Mesenchymal stem cell (in vitro differentiated cells and primary cell): ENCODE measurements at regions not wholly inside any gene's neighbourhood (a gene's known extent, or its start where the extent isn't known, plus 50 kb on each side); places are given as distances from the start of the nearest gene placed in this dataset.
"Not testable (repeated sequence)": the region's sequence is repeated elsewhere in the genome, so short reads cannot be mapped to it uniquely, and the experiment has no call there.

Experiments used
- DNase-seq: peaks from one replicate; pipeline ENCODE4 v3.0.0-alpha.2; 2013
- H2AFZ ChIP-seq: one replicate; pipeline ENCODE4 v1.6.1; 2013; ENCODE audit warnings: low read depth, mild to moderate bottlenecking, control low read depth, inconsistent platforms, low read length, moderate library complexity
- H2AK5ac ChIP-seq: 2 replicates; pipeline ENCODE4 v1.6.1; 2013; ENCODE audit warnings: low read length, moderate library complexity, mild to moderate bottlenecking, inconsistent platforms; ENCODE audit not compliant: severe bottlenecking
- H2BK120ac ChIP-seq: one replicate; pipeline ENCODE4 v1.6.1; 2013; ENCODE audit warnings: low read depth, mild to moderate bottlenecking, inconsistent platforms, low read length, moderate library complexity
- H2BK12ac ChIP-seq, 2 experiments: one replicate each; pipeline ENCODE4 v1.6.1; 2013; ENCODE audit warnings: inconsistent platforms in 2 of 2, low read length in 2 of 2, mild to moderate bottlenecking in 2 of 2, moderate library complexity in 2 of 2, control low read depth in 1 of 2
- H2BK15ac ChIP-seq: one replicate; pipeline ENCODE4 v1.6.1; 2013; ENCODE audit warnings: mild to moderate bottlenecking, low read depth, inconsistent platforms; ENCODE audit not compliant: poor library complexity, severe bottlenecking
- H2BK5ac ChIP-seq: 2 replicates; pipeline ENCODE4 v1.6.1; 2013; ENCODE audit warnings: low read depth, mild to moderate bottlenecking, low read length, control low read depth, inconsistent platforms; ENCODE audit not compliant: poor library complexity, severe bottlenecking
- H3K14ac ChIP-seq, 2 experiments: one replicate each; pipeline ENCODE4 v1.6.1; 2013; ENCODE audit warnings: inconsistent platforms in 2 of 2, low read length in 2 of 2, control low read depth in 1 of 2, mild to moderate bottlenecking in 1 of 2, moderate library complexity in 1 of 2
- H3K18ac ChIP-seq, 2 experiments: one replicate each; pipeline ENCODE4 v1.6.1; 2013; ENCODE audit warnings: inconsistent platforms in 2 of 2, low read length in 2 of 2, control low read depth in 1 of 2, low read depth in 1 of 2, mild to moderate bottlenecking in 1 of 2
- H3K23ac ChIP-seq, 2 experiments: one replicate each; pipeline ENCODE4 v1.6.1; 2013; ENCODE audit warnings: inconsistent platforms in 2 of 2, low read length in 2 of 2, mild to moderate bottlenecking in 2 of 2, moderate library complexity in 2 of 2, control low read depth in 1 of 2
- H3K27ac ChIP-seq: 2 replicates; pipeline ENCODE4 v1.5.1; 2013; ENCODE audit warnings: mild to moderate bottlenecking, moderate library complexity, low read length, control low read depth, inconsistent platforms; ENCODE audit not compliant: poor library complexity, severe bottlenecking
- H3K27me3 ChIP-seq, 2 experiments: 2 replicates each; pipeline versions ENCODE4 v1.6.1 to v1.7.0; 2013; ENCODE audit warnings: low read length in 2 of 2, mild to moderate bottlenecking in 2 of 2, moderate library complexity in 2 of 2, control low read depth in 1 of 2, inconsistent platforms in 1 of 2; ENCODE audit not compliant: control insufficient read depth in 1 of 2, insufficient read depth in 1 of 2
- H3K36me3 ChIP-seq, 2 experiments: 2 replicates each; pipeline versions ENCODE4 v1.6.1 to v1.7.0; 2013; ENCODE audit warnings: low read length in 2 of 2, control low read depth in 1 of 2, inconsistent platforms in 1 of 2, low read depth in 1 of 2, mild to moderate bottlenecking in 1 of 2; ENCODE audit not compliant: insufficient read depth in 2 of 2, control insufficient read depth in 1 of 2
- H3K4ac ChIP-seq, 2 experiments: one replicate each; pipeline ENCODE4 v1.6.1; 2013; ENCODE audit warnings: inconsistent platforms in 2 of 2, low read length in 2 of 2, mild to moderate bottlenecking in 2 of 2, moderate library complexity in 2 of 2, control low read depth in 1 of 2, low read depth in 1 of 2
- H3K4me1 ChIP-seq: 2 replicates; pipeline ENCODE4 v1.6.1; 2013; ENCODE audit warnings: low read depth, low read length, control low read depth; ENCODE audit not compliant: control insufficient read depth, insufficient read depth
- H3K4me2 ChIP-seq: 2 replicates; pipeline ENCODE4 v1.6.1; 2013; ENCODE audit warnings: low read length, mild to moderate bottlenecking, inconsistent platforms; ENCODE audit not compliant: poor library complexity, severe bottlenecking
- H3K4me3 ChIP-seq, 2 experiments: 2 replicates each; pipeline versions ENCODE4 v1.5.1 to v1.7.0; 2013; ENCODE audit warnings: low read length in 2 of 2, mild to moderate bottlenecking in 2 of 2, control low read depth in 1 of 2, low read depth in 1 of 2; ENCODE audit not compliant: insufficient read depth in 1 of 2
- H3K79me1 ChIP-seq: replicated peaks from 2 replicates; pipeline ENCODE4 v1.6.1; 2013; ENCODE audit warnings: mild to moderate bottlenecking, control low read depth, low read length, inconsistent platforms; ENCODE audit not compliant: poor library complexity, severe bottlenecking
- H3K9ac ChIP-seq: 2 replicates; pipeline ENCODE4 v1.7.0; 2013; ENCODE audit warnings: mild to moderate bottlenecking, low read length, moderate library complexity
- H3K9me3 ChIP-seq: 2 replicates; pipeline ENCODE4 v1.7.0; 2013; ENCODE audit warnings: mild to moderate bottlenecking, low read length; ENCODE audit not compliant: control insufficient read depth
- H4K8ac ChIP-seq: one replicate; pipeline ENCODE4 v1.6.1; 2013; ENCODE audit warnings: inconsistent platforms, mild to moderate bottlenecking, low read length, moderate library complexity
- H4K91ac ChIP-seq: one replicate; pipeline ENCODE4 v1.6.1; 2013; ENCODE audit warnings: mild to moderate bottlenecking, low read length, inconsistent platforms
- WGBS: methylation state at CpG from one replicate; pipeline ENCODE4 v1.1.7; 2013; ENCODE audit warnings: mixed read lengths; 5-methylcytosine and 5-hydroxymethylcytosine counted together

- Histone ChIP-seq H3K4me3 (no peak overlapping the region), H3K4me1 (no peaks in the 10 kb centered on the region), H4K91ac (no peak overlapping the region), H3K4me2 (no peak overlapping the region), H2BK120ac (no peak overlapping the region), H3K18ac (no peak overlapping the region), H3K36me3 (no peaks in the 10 kb centered on the region), H3K4ac (no peak overlapping the region), H3K14ac (no peak overlapping the region), H2BK5ac (no peak overlapping the region), H3K23ac (no peak overlapping the region), H2BK15ac (no peak overlapping the region), H2AFZ (no peak overlapping the region), H3K9me3 (peaks cover 2% of the 10 kb centered on the region), H3K27me3 (no peaks in the 10 kb centered on the region), H3K27ac (no peak overlapping the region), H2BK12ac (no peak overlapping the region), H4K8ac (no peak overlapping the region), H2AK5ac (no peak overlapping the region), H3K9ac (no peak overlapping the region), H3K79me1 (no peaks in the 10 kb centered on the region)
- no peak for DNase-seq
- 83% methylated on average over 3 of the region's 3 CpGs for WGBS
Measured at GRCh38 chr2:22175003-22175402, 1051.2 kb downstream of the TDRD15 start.

GRCh38 chr2:22185251-22185650 lies 1061.5 kb downstream of the TDRD15 start:
- no peak overlapping the region for H2BK5ac ChIP-seq
- no peak overlapping the region for H3K23ac ChIP-seq
- no peak overlapping the region for H3K9ac ChIP-seq
- DNase-seq, result no peak
- no peak overlapping the region for H3K4me3 ChIP-seq
- 67% methylated on average over 1 of the region's 2 CpGs for WGBS
- H2BK120ac ChIP-seq, result no peak overlapping the region
- no peak overlapping the region for H3K4me2 ChIP-seq
- no peak overlapping the region for H2BK15ac ChIP-seq
- no peak overlapping the region for H3K14ac ChIP-seq
- no peak overlapping the region for H2BK12ac ChIP-seq
- no peaks in the 10 kb centered on the region for H3K4me1 ChIP-seq
- no peak overlapping the region for H4K8ac ChIP-seq
- no peak overlapping the region for H3K27ac ChIP-seq
- H3K27me3 ChIP-seq, result no peaks in the 10 kb centered on the region
- no peaks in the 10 kb centered on the region for H3K79me1 ChIP-seq
- no peaks in the 10 kb centered on the region for H3K36me3 ChIP-seq
- H3K18ac ChIP-seq, result no peak overlapping the region
- peaks cover 7% of the 10 kb centered on the region for H3K9me3 ChIP-seq
- no peak overlapping the region for H2AFZ ChIP-seq
- no peak overlapping the region for H2AK5ac ChIP-seq
- H3K4ac ChIP-seq, result no peak overlapping the region
- H4K91ac ChIP-seq, result no peak overlapping the region

- H3K4me2 ChIP-seq, H3K9me3 ChIP-seq, DNase-seq, H2BK15ac ChIP-seq, H3K14ac ChIP-seq, H2BK5ac ChIP-seq, H2BK120ac ChIP-seq, H2BK12ac ChIP-seq, H3K18ac ChIP-seq, H3K27me3 ChIP-seq, H3K27ac ChIP-seq, H3K9ac ChIP-seq, H2AK5ac ChIP-seq, H3K23ac ChIP-seq, H4K91ac ChIP-seq, H3K4ac ChIP-seq, H2AFZ ChIP-seq, H3K79me1 ChIP-seq, H4K8ac ChIP-seq, H3K4me3 ChIP-seq, H3K4me1 ChIP-seq, H3K36me3 ChIP-seq: not testable (repeated sequence)
- 94% methylated on average over 31 of the region's 38 CpGs for WGBS
Measured at GRCh38 chr2:22186261-22186828, 1062.6 kb downstream of the TDRD15 start.

- Histone ChIP-seq H3K27me3 (no peaks in the 10 kb centered on the region), H2AFZ (no peak overlapping the region), H3K14ac (no peak overlapping the region), H2BK15ac (no peak overlapping the region), H3K9me3 (peaks cover 7% of the 10 kb centered on the region), H2AK5ac (no peak overlapping the region), H3K23ac (no peak overlapping the region), H2BK120ac (no peak overlapping the region), H3K79me1 (no peaks in the 10 kb centered on the region), H3K18ac (no peak overlapping the region), H4K91ac (no peak overlapping the region), H3K9ac (no peak overlapping the region), H3K4me2 (no peak overlapping the region), H2BK5ac (no peak overlapping the region), H3K4me3 (no peak overlapping the region), H3K4me1 (no peaks in the 10 kb centered on the region), H4K8ac (no peak overlapping the region), H3K27ac (no peak overlapping the region), H3K36me3 (no peaks in the 10 kb centered on the region), H2BK12ac (no peak overlapping the region), H3K4ac (no peak overlapping the region)
- WGBS, result 86% methylated on average over 1 of the region's 1 CpG
- no peak for DNase-seq
Measured at GRCh38 chr2:22189893-22190480, 1066.2 kb downstream of the TDRD15 start.
